Caco-2 (cell line): ENCODE measurements at regions not wholly inside any gene's neighbourhood (a gene's known extent, or its start where the extent isn't known, plus 50 kb on each side); places are given as distances from the start of the nearest gene placed in this dataset.

ENCODE experiments used
- BruUV-seq: library from RNA; stranded (reverse); fragments of 400-500 nt; replicated peaks from 2 replicates; lab custom pipeline; 2021; lab: Mats Ljungman, UMichigan
- CTCF ChIA-PET: fragments of 300-600 bp; sonication (Branson Sonifier 250); formaldehyde crosslinking; loops from one replicate; lab custom pipeline; 2022; ENCODE audit warnings: antibody characterized with exemption; lab: Charles Lee
- POLR2A ChIA-PET: fragments of 300-600 bp; sonication (Branson Sonifier 250); formaldehyde crosslinking; loops from one replicate; lab custom pipeline; 2022; ENCODE audit warnings: antibody characterized with exemption; lab: Charles Lee
- DNase-seq, 2 experiments: peaks; one replicate each; pipeline versions ENCODE4 v3.0.0 to v3.0.0-alpha.2; 2020 to 2022
- H3K27me3 ChIP-seq: replicated peaks from 2 replicates; pipeline ENCODE4 v1.6.0; 2011; ENCODE audit warnings: low read length; ENCODE audit not compliant: control insufficient read depth, insufficient read depth
- H3K36me3 ChIP-seq: 2 replicates; pipeline ENCODE4 v1.5.1; 2011; ENCODE audit warnings: low read length; ENCODE audit not compliant: control insufficient read depth, insufficient read depth
- H3K4me1 ChIP-seq: fragments of 250-450 bp; sonication (Bioruptor Pico); 2 replicates; pipeline ENCODE4 v1.5.1; 2020; ENCODE audit warnings: mild to moderate bottlenecking
- H3K4me3 ChIP-seq: 2 replicates; pipeline ENCODE4 v1.5.1; 2011; ENCODE audit warnings: low read depth, mild to moderate bottlenecking, control low read depth, low read length
- H3K9me3 ChIP-seq: fragments of 250-450 bp; sonication (Bioruptor Pico); 2 replicates; pipeline ENCODE4 v1.5.1; 2020; ENCODE audit warnings: mild to moderate bottlenecking, moderate library complexity
- H3K27ac Mint-ChIP-seq: one replicate; pipeline ENCODE4 v1.8.0; 2022; ENCODE audit warnings: mixed read lengths; ENCODE audit not compliant: unreplicated experiment
- H3K27me3 Mint-ChIP-seq: one replicate; pipeline ENCODE4 v1.8.0; 2022; ENCODE audit warnings: mixed read lengths; ENCODE audit not compliant: insufficient read depth, unreplicated experiment
- H3K36me3 Mint-ChIP-seq: one replicate; pipeline ENCODE4 v1.8.0; 2022; ENCODE audit warnings: mild to moderate bottlenecking, mixed read lengths; ENCODE audit not compliant: insufficient read depth, unreplicated experiment
- H3K4me1 Mint-ChIP-seq: one replicate; pipeline ENCODE4 v1.8.0; 2022; ENCODE audit warnings: low read depth, mixed read lengths; ENCODE audit not compliant: unreplicated experiment
- H3K4me3 Mint-ChIP-seq: one replicate; pipeline ENCODE4 v1.8.0; 2022; ENCODE audit warnings: mild to moderate bottlenecking, moderate library complexity, mixed read lengths; ENCODE audit not compliant: unreplicated experiment
- H3K9me3 Mint-ChIP-seq: one replicate; pipeline ENCODE4 v1.8.0; 2022; ENCODE audit warnings: mixed read lengths; ENCODE audit not compliant: unreplicated experiment
- intact Hi-C: fragments of 100-400 bp; cut with micrococcal nuclease; formaldehyde crosslinking; loops from one replicate; pipeline ENCODE4 v1.10.0; 2022; ENCODE audit not compliant: unreplicated experiment
- TF ChIP-seq, protein P1 (sequence below), 2 experiments: fragments of 200-600 bp in 1 of 2; IDR thresholded peaks; 1 replicate in 1 of 2; 2 replicates in 1 of 2; pipeline versions ENCODE4 v1.5.1 to v1.8.0; 2011 to 2022; ENCODE audit warnings: antibody characterized with exemption in 1 of 2, control low read depth in 1 of 2, inconsistent platforms in 1 of 2, low read depth in 1 of 2, low read length in 1 of 2, mild to moderate bottlenecking in 1 of 2, moderate library complexity in 1 of 2; ENCODE audit not compliant: insufficient read depth in 1 of 2, severe bottlenecking in 1 of 2, unreplicated experiment in 1 of 2

DNA sequence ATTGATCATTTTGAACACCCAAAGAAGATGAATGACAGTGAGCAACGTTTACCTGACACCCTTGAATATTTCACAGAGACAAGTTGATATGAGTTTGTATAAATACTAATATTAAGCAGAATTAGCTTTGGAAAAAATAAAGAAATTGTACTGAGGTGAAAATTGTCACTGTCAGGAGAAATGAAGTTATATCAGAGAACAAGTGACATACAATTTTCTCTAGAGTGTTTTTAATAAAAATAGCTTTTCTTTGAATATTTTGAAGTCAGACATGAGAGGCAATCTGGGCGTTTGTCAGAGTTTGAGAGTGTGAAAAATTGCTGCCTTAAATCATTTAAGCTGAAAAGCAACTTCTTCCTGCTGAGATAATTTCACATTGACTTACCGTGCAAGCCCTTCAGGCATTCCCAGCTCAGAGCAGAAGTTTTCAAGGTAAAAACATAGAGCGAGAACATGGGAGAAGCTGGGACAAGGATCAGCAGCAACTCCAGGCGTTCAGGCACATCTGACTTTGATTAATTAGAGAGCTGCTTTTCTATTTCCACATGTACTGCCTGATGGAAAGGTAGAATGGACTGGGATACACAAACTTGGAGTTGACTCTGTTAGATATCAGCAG lies 535.9 kb downstream of the TFEC start:
- Histone ChIP-seq H3K36me3 (no peaks in the 10 kb centered on the region), H3K4me1 (no peaks in the 10 kb centered on the region), H3K27me3 (no peaks in the 10 kb centered on the region), H3K9me3 (no peaks in the 10 kb centered on the region), H3K4me3 (no peak overlapping the region)
- no peaks in the 10 kb centered on the region for H3K4me1 Mint-ChIP-seq
- no peak overlapping the region for H3K27ac Mint-ChIP-seq
- no peaks in the 10 kb centered on the region for H3K9me3 Mint-ChIP-seq
- H3K36me3 Mint-ChIP-seq = no peaks in the 10 kb centered on the region
- peaks cover 3% of the 10 kb centered on the region for H3K27me3 Mint-ChIP-seq
- intact Hi-C loops = no loop called here
- TF ChIP-seq, protein P1, sequence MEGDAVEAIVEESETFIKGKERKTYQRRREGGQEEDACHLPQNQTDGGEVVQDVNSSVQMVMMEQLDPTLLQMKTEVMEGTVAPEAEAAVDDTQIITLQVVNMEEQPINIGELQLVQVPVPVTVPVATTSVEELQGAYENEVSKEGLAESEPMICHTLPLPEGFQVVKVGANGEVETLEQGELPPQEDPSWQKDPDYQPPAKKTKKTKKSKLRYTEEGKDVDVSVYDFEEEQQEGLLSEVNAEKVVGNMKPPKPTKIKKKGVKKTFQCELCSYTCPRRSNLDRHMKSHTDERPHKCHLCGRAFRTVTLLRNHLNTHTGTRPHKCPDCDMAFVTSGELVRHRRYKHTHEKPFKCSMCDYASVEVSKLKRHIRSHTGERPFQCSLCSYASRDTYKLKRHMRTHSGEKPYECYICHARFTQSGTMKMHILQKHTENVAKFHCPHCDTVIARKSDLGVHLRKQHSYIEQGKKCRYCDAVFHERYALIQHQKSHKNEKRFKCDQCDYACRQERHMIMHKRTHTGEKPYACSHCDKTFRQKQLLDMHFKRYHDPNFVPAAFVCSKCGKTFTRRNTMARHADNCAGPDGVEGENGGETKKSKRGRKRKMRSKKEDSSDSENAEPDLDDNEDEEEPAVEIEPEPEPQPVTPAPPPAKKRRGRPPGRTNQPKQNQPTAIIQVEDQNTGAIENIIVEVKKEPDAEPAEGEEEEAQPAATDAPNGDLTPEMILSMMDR (IDR thresholded peaks at IDR 0.05; ENCODE audit: insufficient read depth in 1 of 2, low read depth in 1 of 2, low read length in 1 of 2, severe bottlenecking in 1 of 2, unreplicated experiment in 1 of 2) = no peak
- POLR2A ChIA-PET = no interaction called here
- BruUV-seq = no TSS peak
- CTCF ChIA-PET = no interaction called here
- H3K4me3 Mint-ChIP-seq = no peak overlapping the region
- DNase-seq = no peak

DNA sequence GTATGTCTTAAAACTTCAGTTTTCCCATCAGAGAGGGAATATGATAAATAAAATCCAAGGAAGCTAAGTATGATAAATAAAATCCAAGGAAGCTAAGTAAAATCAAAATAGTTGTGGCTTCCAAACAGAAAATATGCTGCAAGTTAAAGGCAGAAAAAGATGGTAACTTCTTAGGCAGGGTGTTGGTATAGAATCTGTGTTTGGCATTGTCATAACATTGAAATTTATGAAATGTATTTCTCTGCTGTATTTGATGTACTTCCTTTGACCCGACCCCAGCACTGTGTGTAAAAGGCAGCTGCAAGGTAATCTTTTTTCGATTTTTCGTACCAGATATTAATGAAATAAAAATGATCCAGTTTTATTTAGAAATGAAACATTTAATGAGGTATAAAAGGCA lies 537.2 kb downstream of the TFEC start:
- POLR2A ChIA-PET = no interaction called here
- no peaks in the 10 kb centered on the region for H3K9me3 ChIP-seq
- no peak overlapping the region for H3K27ac Mint-ChIP-seq
- H3K4me3 Mint-ChIP-seq = no peak overlapping the region
- no peak for DNase-seq
- H3K4me1 ChIP-seq = no peaks in the 10 kb centered on the region
- H3K9me3 Mint-ChIP-seq = no peaks in the 10 kb centered on the region
- no peaks in the 10 kb centered on the region for H3K36me3 Mint-ChIP-seq
- no peaks in the 10 kb centered on the region for H3K27me3 ChIP-seq
- H3K27me3 Mint-ChIP-seq = peaks cover 3% of the 10 kb centered on the region
- intact Hi-C loops = no loop called here
- H3K4me1 Mint-ChIP-seq = no peaks in the 10 kb centered on the region
- H3K36me3 ChIP-seq = no peaks in the 10 kb centered on the region
- CTCF ChIA-PET = no interaction called here
- TF ChIP-seq, protein P1 (IDR thresholded peaks at IDR 0.05; ENCODE audit: insufficient read depth in 1 of 2, low read depth in 1 of 2, low read length in 1 of 2, severe bottlenecking in 1 of 2, unreplicated experiment in 1 of 2) = no peak
- no TSS peak for BruUV-seq
- no peak overlapping the region for H3K4me3 ChIP-seq

DNA sequence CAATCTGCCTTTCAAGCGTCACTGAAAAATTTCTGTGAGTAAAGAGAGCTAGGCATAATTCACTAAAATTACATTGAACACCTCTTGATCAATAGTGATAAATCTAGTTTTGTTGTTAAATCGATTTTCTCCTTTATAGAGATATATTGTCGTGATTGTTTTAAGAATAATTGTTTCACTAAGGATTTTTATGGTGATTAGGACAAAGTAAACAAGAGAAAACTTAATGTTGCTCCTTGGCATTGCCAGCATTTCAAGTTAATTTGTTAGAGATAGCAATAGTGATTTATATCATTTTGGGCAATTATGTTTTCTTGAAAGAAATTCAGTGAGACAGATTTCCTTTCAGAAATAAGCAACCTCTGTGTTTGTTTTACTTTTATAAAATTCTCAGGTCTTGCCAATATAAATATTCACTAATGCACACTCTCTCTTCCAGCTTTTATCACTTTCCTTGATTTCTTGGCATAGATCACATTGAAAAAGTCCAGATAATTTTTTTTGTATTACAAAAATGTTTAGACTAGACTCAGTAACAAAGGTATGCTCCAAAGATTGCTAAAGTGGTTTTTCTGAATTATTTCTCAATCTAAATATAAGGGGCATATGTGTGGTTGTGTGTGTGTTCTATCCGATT lies 538.7 kb downstream of the TFEC start:
- intact Hi-C loops = no loop called here
- Mint-ChIP-seq H3K27me3 (peaks cover 3% of the 10 kb centered on the region), H3K36me3 (no peaks in the 10 kb centered on the region), H3K4me1 (no peaks in the 10 kb centered on the region), H3K4me3 (no peak overlapping the region), H3K27ac (no peak overlapping the region), H3K9me3 (no peaks in the 10 kb centered on the region)
- TF ChIP-seq, protein P1 (IDR thresholded peaks at IDR 0.05; ENCODE audit: insufficient read depth in 1 of 2, low read depth in 1 of 2, low read length in 1 of 2, severe bottlenecking in 1 of 2, unreplicated experiment in 1 of 2) = no peak
- Histone ChIP-seq H3K36me3 (no peaks in the 10 kb centered on the region), H3K27me3 (no peaks in the 10 kb centered on the region), H3K9me3 (no peaks in the 10 kb centered on the region), H3K4me3 (no peak overlapping the region), H3K4me1 (no peaks in the 10 kb centered on the region)
- no TSS peak for BruUV-seq
- ChIA-PET POLR2A (no interaction called here), CTCF (no interaction called here)
- no peak for DNase-seq
